ENCODE measurements at regions not wholly inside any gene's neighbourhood (a gene's known extent, or its start where the extent isn't known, plus 50 kb on each side); places are given as distances from the start of the nearest gene placed in this dataset.
"Not testable (repeated sequence)": the region's sequence is repeated elsewhere in the genome, so short reads cannot be mapped to it uniquely, and the experiment has no call there.

DNA sequence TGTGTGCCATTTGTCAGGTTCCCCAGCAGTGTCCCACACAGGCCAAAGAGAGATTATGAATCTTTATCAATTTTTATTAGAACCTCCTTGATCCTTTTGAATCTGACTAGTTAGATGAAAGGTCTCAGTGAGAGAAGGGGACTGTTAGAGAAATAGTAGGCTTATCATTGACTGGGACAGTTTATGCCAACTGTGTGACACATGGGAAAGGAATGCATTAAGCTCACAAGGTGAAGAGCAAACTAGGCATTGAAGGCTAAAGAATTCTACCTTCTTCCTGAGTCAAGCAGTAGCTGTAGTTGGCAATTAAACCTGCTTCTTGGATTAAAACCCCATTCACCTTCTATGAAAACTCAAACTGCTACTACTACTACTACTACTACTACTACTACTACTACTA is 389.6 kb upstream of the CDH19 start:
- no peak for DNase-seq

DNA sequence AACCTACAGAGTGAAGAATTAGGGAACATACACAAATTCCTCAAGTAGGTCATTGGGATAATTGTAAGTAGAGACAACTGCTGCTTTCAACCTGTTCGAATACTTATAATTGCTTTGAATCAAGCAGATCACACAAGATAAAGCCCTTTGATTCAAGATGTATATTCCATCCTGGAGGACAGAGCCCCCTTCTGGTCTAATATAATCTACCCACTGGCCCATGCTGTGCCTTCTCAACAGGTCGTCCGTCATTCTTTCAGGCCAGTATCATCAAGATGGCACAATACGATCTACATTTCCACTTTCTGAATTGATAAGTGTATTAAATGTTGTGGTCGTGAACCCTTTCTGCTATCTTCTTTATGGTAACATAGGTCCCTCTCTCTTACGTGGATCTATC is 387.0 kb upstream of the CDH19 start:
- DNase-seq, result no peak

DNA sequence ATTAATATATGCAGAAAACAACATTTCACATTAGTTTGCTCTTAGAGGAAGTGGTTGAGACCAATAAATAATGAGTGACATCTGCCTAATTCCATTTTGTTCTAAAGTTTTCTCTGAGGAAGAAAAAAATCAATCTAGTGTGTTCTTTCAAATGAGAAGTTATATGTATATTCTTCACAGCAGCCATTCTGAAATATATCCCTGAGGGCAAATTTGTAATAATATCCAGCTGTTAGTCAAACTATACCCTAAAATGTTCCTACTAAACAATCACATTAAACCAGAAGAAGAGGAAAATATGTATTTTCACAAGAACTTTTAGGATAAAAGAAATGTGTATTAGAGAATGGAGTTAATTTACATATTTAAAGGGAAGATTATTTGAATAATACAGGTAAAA is 375.1 kb upstream of the CDH19 start:
- DNase-seq, result no peak

DNA sequence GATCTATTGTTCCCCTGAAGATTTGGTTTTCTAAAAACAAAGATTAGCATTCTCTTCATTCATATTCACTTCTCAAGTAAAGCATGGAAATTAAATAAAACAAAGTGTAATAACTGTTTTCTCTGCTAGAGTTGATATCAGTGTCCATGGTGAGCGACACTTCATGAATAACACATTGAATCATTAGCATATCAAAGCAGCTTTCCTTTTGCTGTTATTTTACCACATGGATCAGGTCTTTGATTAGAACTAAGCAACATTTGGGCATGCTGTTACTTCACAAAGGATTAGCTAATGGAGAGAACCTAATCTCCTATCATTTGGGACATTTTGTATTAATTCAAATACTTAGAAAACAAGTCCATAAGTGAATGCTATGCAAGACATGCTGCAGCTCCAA is 368.8 kb upstream of the CDH19 start:
- DNase-seq, result no peak

GRCh38 chr18:66971960-66972359 is 368.1 kb upstream of the CDH19 start:
- DNase-seq, result no peak

GRCh38 chr18:66966171-66966570 is 362.3 kb upstream of the CDH19 start:
- DNase-seq, result no peak

GRCh38 chr18:66958309-66958708 is 354.4 kb upstream of the CDH19 start:
- DNase-seq, result no peak

DNA sequence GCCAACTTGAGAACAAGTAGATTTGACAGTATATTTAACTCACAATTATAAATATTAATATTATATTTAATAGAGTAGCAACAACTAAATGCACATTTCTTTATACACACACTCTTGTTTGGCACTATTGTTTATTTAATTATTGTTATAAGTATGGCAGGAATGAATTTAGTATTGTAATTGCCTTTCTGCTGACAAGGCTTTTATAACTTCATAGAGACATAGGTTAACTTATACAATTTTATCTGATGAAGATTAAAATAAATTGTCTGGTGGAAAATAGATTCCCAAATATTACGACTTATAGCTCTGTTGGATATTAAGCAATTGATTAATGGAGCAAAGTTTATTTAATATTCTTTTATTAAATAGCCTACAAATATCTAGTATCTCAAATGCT is 347.9 kb upstream of the CDH19 start:
- DNase-seq, result no peak

DNA sequence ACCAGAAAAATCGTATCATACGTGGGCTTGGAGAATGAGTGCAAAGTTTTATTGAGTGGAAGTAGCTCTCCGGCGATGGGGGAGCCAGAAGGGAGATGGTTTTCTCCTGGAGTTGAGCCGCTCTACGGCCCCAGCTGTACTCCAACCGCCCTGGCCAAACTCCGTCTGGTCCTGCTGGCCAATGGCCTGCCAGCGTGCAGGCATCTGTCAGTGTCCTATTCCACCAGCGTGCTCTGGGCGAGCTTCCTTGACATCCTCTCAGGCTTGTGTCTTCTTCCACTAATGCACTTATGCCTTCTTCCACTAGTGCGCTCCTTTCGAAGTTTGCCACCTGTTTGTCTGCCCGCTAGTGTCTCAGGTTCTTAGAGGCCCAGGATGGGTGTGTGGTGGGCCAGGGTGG is 345.5 kb upstream of the CDH19 start:
- no peak for DNase-seq

DNA sequence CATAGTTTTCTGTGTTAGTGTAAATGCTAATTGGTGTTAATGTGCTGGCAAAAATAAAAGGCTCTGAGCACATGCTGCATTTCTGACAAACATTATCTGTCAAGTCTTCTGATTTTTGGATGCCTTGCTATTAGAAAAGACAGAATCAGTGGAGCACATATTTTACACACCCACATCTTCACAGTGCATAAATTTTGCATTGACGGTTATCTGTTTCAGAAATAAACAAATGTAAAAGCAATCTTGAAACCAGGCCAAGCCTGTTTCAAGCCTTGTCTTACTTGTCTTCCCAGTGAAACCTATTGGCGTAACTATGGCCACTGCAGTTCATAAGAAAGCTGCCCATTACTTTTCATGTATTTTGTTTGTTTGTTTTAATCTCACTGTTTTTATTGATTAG is 333.7 kb upstream of the CDH19 start:
- DNase-seq, result no peak

- no peak for DNase-seq
Measured at GRCh38 chr18:66931010-66931409, 327.1 kb upstream of the CDH19 start.

DNA sequence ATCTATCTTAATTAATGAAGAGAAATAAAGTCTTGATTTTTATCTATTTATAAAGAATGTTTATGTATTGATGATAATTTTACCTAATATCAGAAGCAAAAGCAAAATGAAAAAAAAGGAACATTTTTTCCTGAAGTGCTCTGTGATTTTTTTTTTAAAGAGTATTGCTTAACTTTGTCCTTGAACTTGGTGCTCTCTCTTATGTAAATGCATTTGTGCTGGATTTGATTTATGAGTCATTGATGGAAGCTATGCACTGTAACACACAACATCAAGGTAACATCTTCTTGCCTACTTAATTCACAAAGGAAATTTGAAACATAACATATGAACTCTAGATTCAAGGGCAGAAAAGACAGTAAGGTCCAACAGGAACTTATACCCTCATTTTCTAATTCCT is 312.9 kb upstream of the CDH19 start:
- DNase-seq, result no peak

GRCh38 chr18:66900837-66901236 is 296.9 kb upstream of the CDH19 start:
- no peak for DNase-seq

DNA sequence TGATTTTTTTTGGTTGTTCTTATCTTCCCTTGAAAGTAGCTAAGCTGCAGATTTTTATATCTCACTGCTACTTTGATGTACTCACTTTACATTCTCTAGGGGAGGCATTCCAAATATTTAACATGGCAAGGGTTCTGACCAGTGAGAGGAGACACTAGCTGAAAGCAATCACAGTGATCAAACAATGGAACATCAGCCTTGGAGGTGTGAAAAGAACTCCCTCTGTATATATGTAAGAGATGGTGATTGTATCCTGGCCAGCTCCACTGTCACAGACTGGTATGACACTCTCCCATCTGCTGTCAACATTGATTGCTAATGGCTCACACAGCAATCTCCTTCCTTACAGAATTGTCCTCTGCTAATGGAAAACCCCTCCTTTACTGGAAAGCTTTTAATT is 291.7 kb upstream of the CDH19 start:
- DNase-seq, result no peak

- DNase-seq, result no peak
Measured at GRCh38 chr18:66894851-66895250, 291.0 kb upstream of the CDH19 start.

DNA sequence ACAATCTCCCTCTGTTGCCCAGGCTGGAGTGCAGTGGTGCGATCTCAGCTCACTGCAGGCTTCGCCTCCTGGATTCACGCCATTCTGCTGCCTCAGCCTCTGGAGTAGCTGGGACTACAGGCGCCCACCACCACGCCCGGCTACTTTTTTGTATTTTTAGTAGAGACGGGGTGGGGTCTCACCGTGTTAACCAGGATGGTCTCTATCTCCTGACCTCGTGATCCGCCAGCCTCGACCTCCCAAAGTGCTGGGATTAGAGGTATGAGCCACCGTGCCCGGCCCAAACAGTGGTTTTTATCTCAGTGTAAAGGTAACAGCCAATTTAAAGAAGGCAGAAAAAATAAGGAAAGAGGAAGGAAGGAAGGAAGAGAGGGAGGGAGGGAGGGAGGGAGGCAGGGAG is 288.5 kb upstream of the CDH19 start:
- DNase-seq, result not testable (repeated sequence)

DNA sequence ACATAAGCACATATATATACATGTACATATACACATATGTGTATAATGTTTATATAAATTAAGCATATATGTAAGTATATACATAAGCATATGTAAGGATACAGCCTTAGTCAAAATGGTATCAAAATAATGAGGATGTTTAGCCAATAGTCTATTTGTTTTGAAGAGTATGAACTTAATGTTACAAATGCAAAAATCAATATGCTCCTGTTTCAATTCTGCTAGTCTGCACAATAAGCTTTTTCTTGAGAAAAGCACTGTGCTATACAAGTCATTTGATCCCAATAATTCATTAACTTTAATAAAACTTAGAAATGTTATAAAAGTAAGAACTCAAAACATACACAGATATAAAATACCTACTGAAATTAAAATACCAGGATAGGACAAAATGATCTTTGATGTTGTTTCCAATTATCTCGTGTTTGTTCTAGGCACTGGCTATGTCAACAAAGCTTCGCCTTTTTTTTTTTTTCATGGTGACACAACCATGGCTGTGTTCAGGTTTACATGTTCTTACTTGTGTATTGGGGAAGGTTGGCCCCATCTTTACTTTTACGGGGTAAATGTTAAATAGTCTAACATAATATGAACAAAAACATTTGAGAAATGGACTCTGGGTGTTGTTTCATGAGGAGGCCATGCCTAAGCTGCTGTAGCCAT is 271.1 kb upstream of the CDH19 start:
- DNase-seq, result no peak

DNA sequence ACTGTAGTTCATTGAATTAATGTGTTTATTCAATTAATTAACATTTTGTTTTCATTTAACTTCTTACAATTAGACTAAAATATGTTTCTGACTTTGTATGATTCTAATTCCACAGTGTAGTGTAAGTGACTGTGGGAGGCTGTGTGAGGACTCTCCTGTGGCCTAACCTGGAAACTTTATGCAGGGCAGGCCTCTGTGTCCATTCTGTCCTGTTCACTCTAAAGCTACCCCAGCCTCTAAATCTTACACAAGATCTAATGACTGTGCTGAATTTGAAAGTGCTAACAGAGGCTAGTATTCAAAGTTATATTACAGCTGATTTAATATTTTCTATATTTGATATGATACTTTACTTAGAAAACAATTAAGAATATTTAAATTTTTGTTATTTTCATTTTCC is 270.5 kb upstream of the CDH19 start:
- no peak for DNase-seq

DNA sequence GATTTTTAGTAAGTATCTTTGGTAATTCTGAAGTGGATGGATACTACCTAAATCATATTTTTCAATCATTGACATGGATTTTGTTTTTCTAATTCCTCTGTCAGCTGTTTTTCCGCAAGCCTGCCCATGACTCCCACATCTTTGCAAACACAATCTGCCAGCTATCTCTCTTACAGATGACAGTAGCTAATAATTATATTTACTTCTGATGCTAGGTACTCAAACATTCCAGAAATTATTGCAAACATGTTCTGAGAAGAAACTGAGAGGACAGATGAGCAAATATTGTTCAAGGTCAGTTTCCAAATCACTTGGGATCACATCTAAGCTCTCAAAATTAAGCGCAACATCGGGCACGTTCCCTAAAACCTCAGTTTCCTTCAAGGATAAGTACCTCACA is 270.0 kb upstream of the CDH19 start:
- no peak for DNase-seq

- no peak for DNase-seq
Measured at GRCh38 chr18:66872277-66872676, 268.4 kb upstream of the CDH19 start.

- DNase-seq, result no peak
Measured at GRCh38 chr18:66867653-66868052, 263.8 kb upstream of the CDH19 start.

DNA sequence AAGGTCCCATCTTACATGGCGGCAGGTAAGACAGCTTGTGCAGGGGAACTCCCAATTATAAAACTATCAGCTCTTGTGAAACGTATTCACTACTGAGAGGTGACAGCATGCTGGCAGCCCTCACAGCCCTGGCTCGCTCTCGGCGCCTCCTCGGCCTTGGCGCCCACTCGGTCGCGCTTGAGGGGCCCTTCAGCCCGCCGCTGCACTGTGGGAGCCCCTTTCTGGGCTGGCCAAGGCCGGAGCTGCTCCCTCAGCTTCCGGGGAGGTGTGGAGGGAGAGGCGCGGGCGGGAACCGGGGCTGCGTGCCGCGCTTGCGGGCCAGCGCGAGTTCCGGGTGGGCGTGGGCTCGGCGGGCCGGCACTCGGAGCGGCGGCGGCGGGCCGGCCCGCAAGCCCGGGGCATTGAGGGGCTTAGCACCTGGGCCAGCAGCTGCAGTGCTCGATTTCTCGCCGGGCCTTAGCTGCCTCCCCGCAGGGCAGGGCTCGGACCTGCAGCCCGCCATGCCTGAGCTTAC is 262.6 kb upstream of the CDH19 start:
- not testable (repeated sequence) for DNase-seq

GRCh38 chr18:66838340-66838987 is 234.6 kb upstream of the CDH19 start:
- DNase-seq, result no peak

- DNase-seq, result no peak
Measured at GRCh38 chr18:66833646-66834045, 229.8 kb upstream of the CDH19 start.

DNA sequence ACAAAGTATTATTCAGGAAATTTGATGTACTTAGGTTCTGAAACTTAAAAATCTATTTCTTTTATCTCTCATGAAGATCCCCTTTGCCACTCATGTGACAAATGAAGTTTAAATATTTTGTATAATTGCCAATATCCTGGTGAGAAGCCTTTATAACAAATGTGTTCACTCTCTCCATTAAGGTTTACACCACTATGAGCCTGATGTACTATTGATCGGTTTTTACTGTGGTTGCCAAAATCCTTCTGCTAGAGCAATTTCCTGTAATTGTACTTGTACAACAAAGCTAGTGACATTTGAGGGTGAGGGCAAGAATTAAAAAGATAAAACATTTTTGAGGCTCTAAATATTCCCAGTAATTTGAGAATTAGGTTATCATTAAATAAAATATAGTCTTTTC is 222.3 kb upstream of the CDH19 start:
- no peak for DNase-seq
